GM21529 (cell line): ENCODE measurements at regions not wholly inside any gene's neighbourhood (a gene's known extent, or its start where the extent isn't known, plus 50 kb on each side); places are given as distances from the start of the nearest gene placed in this dataset.
"Not testable (repeated sequence)": the region's sequence is repeated elsewhere in the genome, so short reads cannot be mapped to it uniquely, and the experiment has no call there.

Experiments
- ATAC-seq: cut with Tn5 transposase; IDR thresholded peaks from one replicate; pipeline ENCODE4 v1.9.1; 2021; ENCODE audit not compliant: unreplicated experiment

GRCh38 chr3:10653866-10654611, 148.7 kb upstream of the ATP2B2 start:
- no peak for ATAC-seq

GRCh38 chr3:10655105-10655504, 149.7 kb upstream of the ATP2B2 start:
- no peak for ATAC-seq

- ATAC-seq: not testable (repeated sequence)
Measured at GRCh38 chr3:10657339-10657738, 152.0 kb upstream of the ATP2B2 start.

- ATAC-seq: no peak
Measured at GRCh38 chr3:10665592-10665991, 150.4 kb upstream of the SLC6A11 start.

GRCh38 chr3:10666621-10667020, 149.4 kb upstream of the SLC6A11 start:
- ATAC-seq: no peak

- ATAC-seq: no peak
Measured at GRCh38 chr3:10667269-10667668, 148.8 kb upstream of the SLC6A11 start.

GRCh38 chr3:10667901-10668476, 148.0 kb upstream of the SLC6A11 start:
- no peak for ATAC-seq

GRCh38 chr3:10669490-10670048, 146.5 kb upstream of the SLC6A11 start:
- ATAC-seq: no peak

GRCh38 chr3:10672422-10672821, 143.6 kb upstream of the SLC6A11 start:
- ATAC-seq: no peak

GRCh38 chr3:10674578-10674977, 141.4 kb upstream of the SLC6A11 start:
- no peak for ATAC-seq

GRCh38 chr3:10676905-10677304, 139.1 kb upstream of the SLC6A11 start:
- ATAC-seq: no peak

GRCh38 chr3:10678796-10679376, 137.1 kb upstream of the SLC6A11 start:
- ATAC-seq: no peak

GRCh38 chr3:10680796-10681195, 135.2 kb upstream of the SLC6A11 start:
- ATAC-seq: no peak

GRCh38 chr3:10682692-10683091, 133.3 kb upstream of the SLC6A11 start:
- ATAC-seq: no peak

GRCh38 chr3:10683106-10683505, 132.9 kb upstream of the SLC6A11 start:
- no peak for ATAC-seq

GRCh38 chr3:10688126-10688525, 127.9 kb upstream of the SLC6A11 start:
- no peak for ATAC-seq

GRCh38 chr3:10688548-10689172, 127.4 kb upstream of the SLC6A11 start:
- no peak for ATAC-seq

GRCh38 chr3:10692039-10692622, 123.9 kb upstream of the SLC6A11 start:
- no peak for ATAC-seq

- ATAC-seq: no peak
Measured at GRCh38 chr3:10693457-10693856, 122.6 kb upstream of the SLC6A11 start.

- ATAC-seq: no peak
Measured at GRCh38 chr3:10694179-10694578, 121.8 kb upstream of the SLC6A11 start.

GRCh38 chr3:10695186-10695585, 120.8 kb upstream of the SLC6A11 start:
- ATAC-seq: not testable (repeated sequence)
